ENCODE measurements at regions not wholly inside any gene's neighbourhood (a gene's known extent, or its start where the extent isn't known, plus 50 kb on each side); places are given as distances from the start of the nearest gene placed in this dataset.

GRCh38 chr17:70924776-70925175 is 755.4 kb downstream of the KCNJ2 start:
- no peak for TF ChIP-seq CTCF (IDR thresholded peaks at IDR 0.05)
- TF ChIP-seq POLR2A (IDR thresholded peaks at IDR 0.05): no peak

Measured in Peyer's patch (tissue), 4 donors.